GM12878 (cell line): ENCODE measurements at regions not wholly inside any gene's neighbourhood (a gene's known extent, or its start where the extent isn't known, plus 50 kb on each side); places are given as distances from the start of the nearest gene placed in this dataset.

Experiments
- ATAC-seq: fragments of 200-7000 bp; cut with Tn5 transposase; 3 replicates; pipeline ENCODE4 v1.9.1; 2020; ENCODE audit warnings: mild to moderate bottlenecking, moderate library complexity
- BruUV-seq: library from RNA; stranded (reverse); fragments of 400-500 nt; replicated peaks from 2 replicates; lab custom pipeline; 2021; lab: Mats Ljungman, UMichigan
- CTCF ChIA-PET: fragments of 300-600 bp; sonication (Branson Sonifier 250); formaldehyde crosslinking; extraction: SDS; loops from one replicate; lab custom pipeline; 2021; ENCODE audit warnings: inconsistent platforms; lab: Yijun Ruan, JAX
- POLR2A ChIA-PET: fragments of 350-600 bp; formaldehyde crosslinking; extraction: SDS; loops from one replicate; lab custom pipeline; 2021; ENCODE audit warnings: inconsistent platforms; lab: Charles Lee
- RAD21 ChIA-PET: fragments of 300-600 bp; sonication (Branson Sonifier 250); formaldehyde crosslinking; loops from one replicate; lab custom pipeline; 2023; ENCODE audit warnings: antibody characterized with exemption; ENCODE audit not compliant: unreplicated experiment; lab: Charles Lee
- SMC1A ChIA-PET: fragments of 300-600 bp; sonication (Branson Sonifier 250); formaldehyde crosslinking; loops from one replicate; lab custom pipeline; 2023; ENCODE audit not compliant: unreplicated experiment, uncharacterized antibody; lab: Charles Lee
- DNase-seq: peaks from one replicate; pipeline ENCODE4 v3.0.0-alpha.2; 2011; ENCODE audit warnings: low read depth, low spot score
- FAIRE-seq: peaks from 3 replicates; lab custom pipeline; 2011; peaks lifted over from hg19 to GRCh38; lab: Jason Lieb, UNC
- H2AFZ ChIP-seq: 2 replicates; pipeline ENCODE4 v1.6.0; 2011; ENCODE audit warnings: low read depth, low read length, control low read depth; ENCODE audit not compliant: control insufficient read depth
- H3K27ac ChIP-seq: 2 replicates; pipeline ENCODE4 v1.5.1; 2011; ENCODE audit warnings: control low read depth; ENCODE audit not compliant: control insufficient read depth, insufficient read depth
- H3K27me3 ChIP-seq, 2 experiments: replicated peaks in 1 of 2; 2 replicates each; pipeline versions ENCODE4 v1.6.0 to v1.6.1; 2011; ENCODE audit warnings: low read length in 1 of 2; ENCODE audit not compliant: control insufficient read depth in 2 of 2, insufficient read depth in 2 of 2
- H3K36me3 ChIP-seq, 2 experiments: 2 replicates each; pipeline ENCODE4 v1.5.1; 2011; ENCODE audit warnings: low read length in 1 of 2; ENCODE audit not compliant: control insufficient read depth in 2 of 2, insufficient read depth in 2 of 2
- H3K4me1 ChIP-seq: 2 replicates; pipeline ENCODE4 v1.6.1; 2011; ENCODE audit warnings: mild to moderate bottlenecking, low read length, moderate library complexity, mixed read lengths; ENCODE audit not compliant: control insufficient read depth, insufficient read depth
- H3K4me2 ChIP-seq: 2 replicates; pipeline ENCODE4 v1.6.0; 2011; ENCODE audit warnings: control low read depth; ENCODE audit not compliant: control insufficient read depth, insufficient read depth
- H3K4me3 ChIP-seq: fragments of 200-600 bp; sonication (generic); 2 replicates; pipeline ENCODE4 v1.5.1; 2016
- H3K79me2 ChIP-seq: 2 replicates; pipeline ENCODE4 v1.6.0; 2011; ENCODE audit warnings: low read length; ENCODE audit not compliant: control insufficient read depth, insufficient read depth
- H3K9ac ChIP-seq: 2 replicates; pipeline ENCODE4 v1.8.0; 2011; ENCODE audit warnings: low read length, control low read depth, mixed read lengths; ENCODE audit not compliant: control insufficient read depth, insufficient read depth
- H3K9me3 ChIP-seq: replicated peaks from 3 replicates; pipeline ENCODE4 v1.5.1; 2011; ENCODE audit warnings: mild to moderate bottlenecking, low read length; ENCODE audit not compliant: control insufficient read depth, insufficient read depth
- H4K20me1 ChIP-seq: 2 replicates; pipeline ENCODE4 v1.6.0; 2011; ENCODE audit not compliant: control insufficient read depth, insufficient read depth
- BACH1 ChIP-seq: fragments of 450-650 bp; IDR thresholded peaks from 2 replicates; pipeline ENCODE4 v1.6.1; 2017; ENCODE audit warnings: mild to moderate bottlenecking, borderline replicate concordance
- BCL3 ChIP-seq: IDR thresholded peaks from 2 replicates; pipeline ENCODE4 v1.6.1; 2011; ENCODE audit warnings: borderline replicate concordance, low read depth, mild to moderate bottlenecking, moderate library complexity, low read length; ENCODE audit not compliant: insufficient read depth, poor library complexity, severe bottlenecking
- CBFB ChIP-seq: IDR thresholded peaks from 2 replicates; pipeline ENCODE4 v1.6.1; 2016; ENCODE audit warnings: antibody characterized with exemption, low read depth
- CBX5 ChIP-seq: sonication (generic); IDR thresholded peaks from 2 replicates; pipeline ENCODE4 v1.6.1; 2016; ENCODE audit warnings: low read depth, moderate library complexity, mild to moderate bottlenecking, inconsistent platforms
- CHD1 ChIP-seq: IDR thresholded peaks from 2 replicates; pipeline ENCODE4 v1.6.1; 2012; ENCODE audit warnings: low read depth, low read length, improper control_type of control experiment
- E4F1 ChIP-seq: fragments of 450-650 bp; IDR thresholded peaks from 2 replicates; pipeline ENCODE4 v1.6.1; 2018; ENCODE audit warnings: borderline replicate concordance, mild to moderate bottlenecking; ENCODE audit not compliant: partially characterized antibody
- EP300 ChIP-seq, 2 experiments: fragments of 150-350 bp in 1 of 2; IDR thresholded peaks; 2 replicates each; pipeline ENCODE4 v1.6.1; 2011 to 2012; ENCODE audit warnings: low read depth in 2 of 2, low read length in 2 of 2, borderline replicate concordance in 1 of 2, improper control_type of control experiment in 1 of 2, inconsistent platforms in 1 of 2; ENCODE audit not compliant: control insufficient read depth in 1 of 2
- FOXM1 ChIP-seq: IDR thresholded peaks from 2 replicates; pipeline ENCODE4 v1.6.1; 2012; ENCODE audit warnings: low read depth, mild to moderate bottlenecking, inconsistent platforms, low read length, moderate library complexity
- KLF5 ChIP-seq: fragments of 450-650 bp; IDR thresholded peaks from 2 replicates; pipeline ENCODE4 v1.6.1; 2014; ENCODE audit warnings: mild to moderate bottlenecking; ENCODE audit not compliant: partially characterized antibody
- LARP7 ChIP-seq: fragments of 450-650 bp; IDR thresholded peaks from 2 replicates; pipeline ENCODE4 v1.6.1; 2017; ENCODE audit warnings: mild to moderate bottlenecking
- MEF2B ChIP-seq: fragments of 450-650 bp; IDR thresholded peaks from 2 replicates; pipeline ENCODE4 v1.6.1; 2018; ENCODE audit warnings: mild to moderate bottlenecking, moderate library complexity; ENCODE audit not compliant: partially characterized antibody, poor library complexity, severe bottlenecking
- MTA2 ChIP-seq: fragments of 450-650 bp; IDR thresholded peaks from 2 replicates; pipeline ENCODE4 v1.6.1; 2016; ENCODE audit warnings: low read depth, mild to moderate bottlenecking, moderate library complexity
- NKRF ChIP-seq: fragments of 450-650 bp; conservative IDR thresholded peaks from 2 replicates; pipeline ENCODE4 v1.6.1; 2017; ENCODE audit warnings: mild to moderate bottlenecking, moderate library complexity
- RBBP5 ChIP-seq: fragments of 200-600 bp; sonication (generic); conservative IDR thresholded peaks from 2 replicates; pipeline ENCODE4 v1.6.1; 2016
- SUZ12 ChIP-seq: fragments of 200-600 bp; sonication (generic); IDR thresholded peaks from one replicate; pipeline ENCODE4 v1.6.1; 2018; ENCODE audit warnings: antibody characterized with exemption, mild to moderate bottlenecking; ENCODE audit not compliant: unreplicated experiment
- ZBED1 ChIP-seq: IDR thresholded peaks from 2 replicates; pipeline ENCODE4 v1.6.1; 2016; ENCODE audit warnings: borderline replicate concordance
- ZZZ3 ChIP-seq: IDR thresholded peaks from 2 replicates; pipeline ENCODE4 v1.6.1; 2011; ENCODE audit warnings: low read depth; ENCODE audit not compliant: control insufficient read depth, insufficient read length
- WGBS: methylation state at CpG from one replicate; pipeline ENCODE4 v1.1.6; 2016; ENCODE audit warnings: low lambda C conversion rate; ENCODE audit not compliant: insufficient replicate concordance, insufficient coverage; ENCODE audit errors: missing lambda C conversion rate; 5-methylcytosine and 5-hydroxymethylcytosine counted together
- in situ Hi-C: fragments of 300-500 bp; cut with MboI; formaldehyde crosslinking; loops from 9 replicates; pipeline ENCODE4 v1.14.3; 2018; ENCODE audit warnings: mixed read lengths
- intact Hi-C: fragments of 100-400 bp; cut with micrococcal nuclease; formaldehyde crosslinking; loops from one replicate; pipeline ENCODE4 v1.14.2; 2022; ENCODE audit not compliant: unreplicated experiment
- TF ChIP-seq, protein P1 (sequence below): fragments of 450-650 bp; IDR thresholded peaks from 2 replicates; pipeline ENCODE4 v1.6.1; 2017; ENCODE audit warnings: low read depth, mild to moderate bottlenecking, moderate library complexity

DNA sequence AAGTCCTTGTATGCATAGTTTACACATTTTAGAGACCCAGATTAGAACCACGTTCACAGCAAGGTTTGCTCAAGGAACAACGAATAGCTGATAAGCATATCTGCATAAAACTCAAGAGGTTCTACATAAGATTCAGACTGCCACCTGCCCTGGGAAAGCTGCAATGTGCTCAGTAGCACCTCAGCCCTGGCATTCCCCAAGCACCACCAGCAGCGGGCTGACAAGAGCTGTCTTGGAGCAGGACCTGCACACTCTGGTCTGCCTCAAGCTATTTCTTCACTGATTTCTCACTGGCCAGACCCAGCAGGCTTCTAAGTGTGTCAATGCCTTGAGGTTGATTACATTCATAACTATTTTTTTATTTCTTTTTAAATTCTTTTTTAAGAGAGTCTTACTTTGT, 65.8 kb upstream of the UQCRFS1 start (continued):
- TF ChIP-seq E4F1 (no peak), ZBED1 (no peak), SUZ12 (no peak), RBBP5 (no peak), CBFB (no peak), FOXM1 (no peak), KLF5 (no peak), BCL3 (no peak), CHD1 (no peak)
- TF ChIP-seq, all 136 proteins: peak for 0

DNA sequence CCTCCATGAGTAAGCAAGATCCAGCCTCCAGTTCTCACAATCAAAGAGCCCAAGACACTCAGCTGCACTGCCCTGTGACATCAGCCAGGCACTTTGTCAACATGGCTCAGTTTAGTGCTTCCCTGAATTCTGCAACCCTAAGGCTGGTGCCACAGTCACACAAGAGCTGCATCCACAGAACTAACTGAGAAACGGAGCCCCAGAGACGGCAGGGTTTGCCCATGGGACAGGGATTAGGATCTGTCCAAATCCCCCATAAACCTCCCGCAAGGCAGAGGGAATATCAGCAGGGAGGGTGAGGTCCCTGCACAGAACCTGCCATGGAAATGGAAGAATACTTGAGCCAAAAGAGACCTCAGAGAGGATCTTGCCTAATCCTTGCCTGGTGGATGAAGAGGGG, 70.4 kb upstream of the UQCRFS1 start:
- in situ Hi-C loops: no loop called here
- H3K9me3 ChIP-seq: no peaks in the 10 kb centered on the region
- ChIA-PET CTCF (no interaction called here), RAD21 (no interaction called here), POLR2A (no interaction called here), SMC1A (no interaction called here)
- FAIRE-seq: no peak
- intact Hi-C loops: no loop called here
- H3K4me1 ChIP-seq: no peaks in the 10 kb centered on the region
- no peak overlapping the region for H3K27ac ChIP-seq
- no peaks in the 10 kb centered on the region for H4K20me1 ChIP-seq
- H2AFZ ChIP-seq: no peak overlapping the region
- no TSS peak for BruUV-seq
- H3K27me3 ChIP-seq: no peaks in the 10 kb centered on the region
- no peak for ATAC-seq
- WGBS: 5% methylated on average over 3 of the region's 3 CpGs
- no peak overlapping the region for H3K4me3 ChIP-seq
- no peak for DNase-seq
- no peaks in the 10 kb centered on the region for H3K36me3 ChIP-seq
- H3K4me2 ChIP-seq: no peak overlapping the region
- H3K79me2 ChIP-seq: no peaks in the 10 kb centered on the region
- no peak overlapping the region for H3K9ac ChIP-seq
- TF ChIP-seq LARP7 (no peak), MEF2B (no peak), ZZZ3 (no peak), BACH1 (no peak), MTA2 (no peak), EP300 (IDR thresholded peaks at IDR 0.05; ENCODE audit: borderline replicate concordance in 1 of 2, control insufficient read depth in 1 of 2, low read depth in 2 of 2, low read length in 2 of 2) (no peak), CBX5 (no peak), NKRF (no peak)
- TF ChIP-seq, protein P1, sequence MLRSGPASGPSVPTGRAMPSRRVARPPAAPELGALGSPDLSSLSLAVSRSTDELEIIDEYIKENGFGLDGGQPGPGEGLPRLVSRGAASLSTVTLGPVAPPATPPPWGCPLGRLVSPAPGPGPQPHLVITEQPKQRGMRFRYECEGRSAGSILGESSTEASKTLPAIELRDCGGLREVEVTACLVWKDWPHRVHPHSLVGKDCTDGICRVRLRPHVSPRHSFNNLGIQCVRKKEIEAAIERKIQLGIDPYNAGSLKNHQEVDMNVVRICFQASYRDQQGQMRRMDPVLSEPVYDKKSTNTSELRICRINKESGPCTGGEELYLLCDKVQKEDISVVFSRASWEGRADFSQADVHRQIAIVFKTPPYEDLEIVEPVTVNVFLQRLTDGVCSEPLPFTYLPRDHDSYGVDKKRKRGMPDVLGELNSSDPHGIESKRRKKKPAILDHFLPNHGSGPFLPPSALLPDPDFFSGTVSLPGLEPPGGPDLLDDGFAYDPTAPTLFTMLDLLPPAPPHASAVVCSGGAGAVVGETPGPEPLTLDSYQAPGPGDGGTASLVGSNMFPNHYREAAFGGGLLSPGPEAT: no peak
